HUES48 (cell line): ENCODE measurements at regions not wholly inside any gene's neighbourhood (a gene's known extent, or its start where the extent isn't known, plus 50 kb on each side); places are given as distances from the start of the nearest gene placed in this dataset.

Experiments used
- H3K27ac ChIP-seq: one replicate; pipeline ENCODE4 v1.7.0; 2013; ENCODE audit warnings: low read depth, low read length, inconsistent platforms
- H3K27me3 ChIP-seq: 2 replicates; pipeline ENCODE4 v1.6.1; 2013; ENCODE audit warnings: mild to moderate bottlenecking, low read length; ENCODE audit not compliant: control insufficient read depth, insufficient read depth
- H3K36me3 ChIP-seq: 2 replicates; pipeline ENCODE4 v1.6.1; 2013; ENCODE audit warnings: low read length; ENCODE audit not compliant: control insufficient read depth, insufficient read depth
- H3K4me1 ChIP-seq: 2 replicates; pipeline ENCODE4 v1.6.1; 2013; ENCODE audit warnings: mild to moderate bottlenecking, low read length; ENCODE audit not compliant: control insufficient read depth, insufficient read depth
- H3K4me3 ChIP-seq: 2 replicates; pipeline ENCODE4 v1.5.1; 2013; ENCODE audit warnings: mild to moderate bottlenecking, low read depth, low read length
- H3K9ac ChIP-seq: 2 replicates; pipeline ENCODE4 v1.6.1; 2013; ENCODE audit warnings: mild to moderate bottlenecking, low read depth, low read length, moderate library complexity
- H3K9me3 ChIP-seq: 2 replicates; pipeline ENCODE4 v1.6.1; 2013; ENCODE audit warnings: low read length; ENCODE audit not compliant: control insufficient read depth, insufficient read depth

- H3K9me3 ChIP-seq: no peaks in the 10 kb centered on the region
- peaks cover 16% of the 10 kb centered on the region; the same call in 1 of the 2 replicates for H3K4me1 ChIP-seq
- no peaks in the 10 kb centered on the region for H3K27me3 ChIP-seq
- H3K36me3 ChIP-seq: no peaks in the 10 kb centered on the region
- no peak overlapping the region for H3K9ac ChIP-seq
- no peak overlapping the region for H3K27ac ChIP-seq
- no peak overlapping the region for H3K4me3 ChIP-seq
Measured at GRCh38 chr14:38111046-38111445, 96.7 kb upstream of the SSTR1 start.

- no peak overlapping the region for H3K9ac ChIP-seq
- H3K27me3 ChIP-seq: no peaks in the 10 kb centered on the region
- H3K27ac ChIP-seq: no peak overlapping the region
- H3K4me1 ChIP-seq: peaks cover 16% of the 10 kb centered on the region; the same call in 1 of the 2 replicates
- no peaks in the 10 kb centered on the region for H3K36me3 ChIP-seq
- H3K4me3 ChIP-seq: no peak overlapping the region
- H3K9me3 ChIP-seq: no peaks in the 10 kb centered on the region
Measured at GRCh38 chr14:38113546-38113945, 94.2 kb upstream of the SSTR1 start.

- Histone ChIP-seq H3K4me1 (peaks cover 26% of the 10 kb centered on the region), H3K9me3 (no peaks in the 10 kb centered on the region), H3K27me3 (no peaks in the 10 kb centered on the region), H3K9ac (no peak overlapping the region), H3K36me3 (no peaks in the 10 kb centered on the region), H3K4me3 (no peak overlapping the region), H3K27ac (no peak overlapping the region)
Measured at GRCh38 chr14:38116895-38117294, 90.8 kb upstream of the SSTR1 start.

GRCh38 chr14:38120109-38120508 lies 87.6 kb upstream of the SSTR1 start:
- H3K9me3 ChIP-seq: no peaks in the 10 kb centered on the region
- peaks cover 13% of the 10 kb centered on the region for H3K4me1 ChIP-seq
- no peaks in the 10 kb centered on the region for H3K36me3 ChIP-seq
- no peak overlapping the region for H3K27ac ChIP-seq
- H3K27me3 ChIP-seq: no peaks in the 10 kb centered on the region
- no peak overlapping the region for H3K9ac ChIP-seq
- no peak overlapping the region for H3K4me3 ChIP-seq

GRCh38 chr14:38121320-38122020 lies 86.2 kb upstream of the SSTR1 start:
- no peaks in the 10 kb centered on the region for H3K27me3 ChIP-seq
- no peaks in the 10 kb centered on the region for H3K9me3 ChIP-seq
- H3K4me1 ChIP-seq: peaks cover 19% of the 10 kb centered on the region
- H3K36me3 ChIP-seq: no peaks in the 10 kb centered on the region
- H3K27ac ChIP-seq: no peak overlapping the region
- no peak overlapping the region for H3K4me3 ChIP-seq
- H3K9ac ChIP-seq: no peak overlapping the region

GRCh38 chr14:38122241-38122640 lies 85.5 kb upstream of the SSTR1 start:
- Histone ChIP-seq H3K36me3 (no peaks in the 10 kb centered on the region), H3K4me1 (peaks cover 23% of the 10 kb centered on the region), H3K9me3 (no peaks in the 10 kb centered on the region), H3K4me3 (no peak overlapping the region), H3K27ac (no peak overlapping the region), H3K27me3 (no peaks in the 10 kb centered on the region), H3K9ac (no peak overlapping the region)

- no peaks in the 10 kb centered on the region for H3K27me3 ChIP-seq
- peaks cover 30% of the 10 kb centered on the region for H3K4me1 ChIP-seq
- no peak overlapping the region for H3K27ac ChIP-seq
- no peaks in the 10 kb centered on the region for H3K36me3 ChIP-seq
- H3K9ac ChIP-seq: no peak overlapping the region
- H3K9me3 ChIP-seq: no peaks in the 10 kb centered on the region
- no peak overlapping the region for H3K4me3 ChIP-seq
Measured at GRCh38 chr14:38124506-38124905, 83.2 kb upstream of the SSTR1 start.

GRCh38 chr14:38125481-38126037 lies 82.1 kb upstream of the SSTR1 start:
- no peaks in the 10 kb centered on the region for H3K9me3 ChIP-seq
- H3K4me1 ChIP-seq: peaks cover 24% of the 10 kb centered on the region
- no peak overlapping the region for H3K9ac ChIP-seq
- H3K4me3 ChIP-seq: no peak overlapping the region
- H3K36me3 ChIP-seq: no peaks in the 10 kb centered on the region
- no peak overlapping the region for H3K27ac ChIP-seq
- no peaks in the 10 kb centered on the region for H3K27me3 ChIP-seq

GRCh38 chr14:38127356-38127755 lies 80.3 kb upstream of the SSTR1 start:
- H3K4me3 ChIP-seq: no peak overlapping the region
- H3K27me3 ChIP-seq: no peaks in the 10 kb centered on the region
- no peak overlapping the region for H3K27ac ChIP-seq
- peaks cover 21% of the 10 kb centered on the region for H3K4me1 ChIP-seq
- no peaks in the 10 kb centered on the region for H3K9me3 ChIP-seq
- no peaks in the 10 kb centered on the region for H3K36me3 ChIP-seq
- H3K9ac ChIP-seq: no peak overlapping the region

GRCh38 chr14:38127784-38128183 lies 79.9 kb upstream of the SSTR1 start:
- Histone ChIP-seq H3K27ac (no peak overlapping the region), H3K4me3 (no peak overlapping the region), H3K27me3 (no peaks in the 10 kb centered on the region), H3K4me1 (peaks cover 21% of the 10 kb centered on the region), H3K9ac (no peak overlapping the region), H3K9me3 (no peaks in the 10 kb centered on the region), H3K36me3 (no peaks in the 10 kb centered on the region)

- H3K27me3 ChIP-seq: no peaks in the 10 kb centered on the region
- H3K27ac ChIP-seq: no peak overlapping the region
- peaks cover 21% of the 10 kb centered on the region for H3K4me1 ChIP-seq
- no peaks in the 10 kb centered on the region for H3K9me3 ChIP-seq
- H3K9ac ChIP-seq: no peak overlapping the region
- H3K36me3 ChIP-seq: no peaks in the 10 kb centered on the region
- H3K4me3 ChIP-seq: no peak overlapping the region
Measured at GRCh38 chr14:38128640-38129039, 79.1 kb upstream of the SSTR1 start.
